ENCODE measurements at regions not wholly inside any gene's neighbourhood (a gene's known extent, or its start where the extent isn't known, plus 50 kb on each side); places are given as distances from the start of the nearest gene placed in this dataset.

DNA sequence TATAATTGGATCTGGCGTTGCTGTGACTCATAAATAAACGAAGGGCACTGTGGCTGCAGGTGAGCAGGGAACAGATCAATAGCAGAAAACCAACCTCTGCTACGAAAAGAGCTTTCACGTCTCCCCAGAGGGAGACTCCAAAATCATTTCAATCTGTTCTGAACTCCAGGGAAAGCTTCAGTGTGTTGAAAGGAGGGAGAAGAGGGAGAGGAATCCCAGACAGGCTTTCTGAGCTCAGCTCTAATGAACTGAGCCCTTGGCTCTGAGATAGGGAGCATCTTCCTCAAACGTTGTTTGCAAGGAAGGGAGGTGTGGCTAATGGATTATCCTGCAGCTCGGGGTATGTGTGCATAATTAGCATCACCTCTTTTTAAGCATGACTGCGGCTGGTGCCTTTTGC lies 288.0 kb upstream of the IRX4 start:
- DNase-seq (ENCODE audit: low read depth in 2 of 2), result no peak

DNA sequence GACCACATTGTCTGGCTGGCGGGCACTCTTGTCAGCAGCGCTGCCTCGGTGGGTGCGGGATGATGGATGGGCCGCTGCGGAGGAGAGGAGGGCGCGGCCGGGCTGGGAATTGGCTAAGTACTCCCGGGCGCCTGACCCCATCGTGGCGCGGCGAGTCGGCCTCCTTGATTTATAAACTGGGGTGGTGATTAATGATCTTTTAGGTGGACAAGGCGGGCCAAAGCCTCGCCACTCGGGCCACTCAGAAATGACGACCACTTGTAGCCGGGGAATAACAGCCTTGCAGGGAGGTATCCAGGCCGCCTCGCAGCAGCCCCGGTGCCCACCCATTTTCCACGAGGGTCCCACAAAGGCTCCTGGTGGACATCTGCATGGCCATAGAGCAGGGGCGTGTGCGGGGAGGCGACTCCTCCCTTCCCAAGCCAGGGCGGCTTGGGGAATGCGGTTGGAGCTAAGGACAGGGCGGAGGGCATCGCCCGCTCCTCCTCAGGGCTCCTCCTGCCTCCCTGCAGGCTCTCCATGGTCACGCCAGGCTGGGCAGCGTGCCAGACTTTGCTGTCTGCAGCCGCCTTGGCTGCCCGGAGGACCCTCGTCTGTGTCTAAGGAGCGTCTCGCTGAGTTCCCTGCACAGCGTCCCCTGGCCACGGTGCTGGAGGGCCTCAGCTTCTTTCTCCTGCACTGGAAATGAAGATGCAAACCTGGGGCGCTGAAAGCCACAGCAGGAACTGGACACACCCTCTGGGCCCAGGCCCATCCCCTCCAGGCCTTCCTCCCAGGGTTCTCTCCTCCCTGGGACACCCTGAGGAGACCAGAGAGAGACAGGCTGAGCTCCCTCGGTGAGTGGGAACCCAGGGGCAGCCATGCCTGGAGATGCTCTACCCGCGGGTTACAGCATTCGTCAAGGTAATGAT lies 287.4 kb upstream of the IRX4 start:
- DNase-seq (ENCODE audit: low read depth in 2 of 2), result no peak

- no peak for DNase-seq (ENCODE audit: low read depth in 2 of 2)
Observed at GRCh38 chr5:2169430-2169808, 286.7 kb upstream of the IRX4 start.

GRCh38 chr5:2168601-2169429 lies 286.1 kb upstream of the IRX4 start:
- no peak for DNase-seq (ENCODE audit: low read depth in 2 of 2)

DNA sequence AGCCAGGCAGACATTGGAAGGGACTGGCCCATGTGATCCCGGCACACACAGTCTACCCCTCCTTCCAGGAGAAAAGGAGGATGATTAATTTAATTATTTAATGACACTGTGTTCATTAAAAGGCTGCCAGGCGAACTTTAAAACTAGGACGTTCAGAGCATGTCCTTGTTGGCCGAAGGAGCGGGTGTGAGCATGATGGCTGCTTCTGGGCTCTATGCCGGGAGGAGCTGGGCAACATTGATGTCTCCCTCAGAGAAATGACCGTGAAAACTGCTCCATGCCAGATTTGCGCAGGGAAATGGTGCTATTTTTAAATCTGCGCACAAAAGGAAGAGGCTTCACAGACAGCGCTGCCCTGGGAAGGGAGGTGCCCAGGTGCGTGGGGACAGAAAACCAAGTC lies 284.9 kb upstream of the IRX4 start:
- DNase-seq (ENCODE audit: low read depth in 2 of 2), result no peak

- no peak for DNase-seq (ENCODE audit: low read depth in 2 of 2)
Observed at GRCh38 chr5:2166979-2167377, 284.3 kb upstream of the IRX4 start.

DNA sequence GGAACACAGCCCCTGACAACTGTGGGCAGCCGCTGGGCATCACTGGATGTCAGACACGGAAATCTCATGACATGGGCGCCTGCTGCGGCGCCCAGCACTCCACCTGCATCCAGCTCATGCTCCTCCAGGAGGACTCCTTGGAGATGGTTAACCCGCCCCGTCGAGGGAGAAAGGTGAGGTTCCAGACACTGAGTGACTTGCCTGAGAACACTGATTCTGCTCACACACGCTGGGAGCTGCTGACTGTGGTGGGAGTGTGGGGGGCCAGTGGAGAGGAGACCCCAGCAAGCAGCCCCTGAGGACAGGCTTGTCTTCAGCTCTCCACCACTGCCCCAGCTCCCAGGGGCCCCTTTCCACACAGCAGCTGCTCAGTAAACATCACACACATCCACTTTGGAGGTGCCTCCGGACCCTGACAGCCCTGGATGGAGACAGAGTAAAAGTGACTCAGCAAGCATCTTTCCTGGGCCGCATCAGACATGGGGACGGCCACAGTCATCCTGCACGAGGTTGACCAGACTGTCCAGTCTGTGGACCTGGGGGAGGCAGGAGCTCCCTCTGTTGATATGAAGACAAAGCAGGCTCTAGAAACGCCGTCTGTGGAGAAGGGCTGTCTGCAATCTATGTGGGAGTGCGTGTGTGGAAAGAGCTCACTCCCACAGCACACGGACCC lies 283.7 kb upstream of the IRX4 start:
- DNase-seq (ENCODE audit: low read depth in 2 of 2), result no peak

DNA sequence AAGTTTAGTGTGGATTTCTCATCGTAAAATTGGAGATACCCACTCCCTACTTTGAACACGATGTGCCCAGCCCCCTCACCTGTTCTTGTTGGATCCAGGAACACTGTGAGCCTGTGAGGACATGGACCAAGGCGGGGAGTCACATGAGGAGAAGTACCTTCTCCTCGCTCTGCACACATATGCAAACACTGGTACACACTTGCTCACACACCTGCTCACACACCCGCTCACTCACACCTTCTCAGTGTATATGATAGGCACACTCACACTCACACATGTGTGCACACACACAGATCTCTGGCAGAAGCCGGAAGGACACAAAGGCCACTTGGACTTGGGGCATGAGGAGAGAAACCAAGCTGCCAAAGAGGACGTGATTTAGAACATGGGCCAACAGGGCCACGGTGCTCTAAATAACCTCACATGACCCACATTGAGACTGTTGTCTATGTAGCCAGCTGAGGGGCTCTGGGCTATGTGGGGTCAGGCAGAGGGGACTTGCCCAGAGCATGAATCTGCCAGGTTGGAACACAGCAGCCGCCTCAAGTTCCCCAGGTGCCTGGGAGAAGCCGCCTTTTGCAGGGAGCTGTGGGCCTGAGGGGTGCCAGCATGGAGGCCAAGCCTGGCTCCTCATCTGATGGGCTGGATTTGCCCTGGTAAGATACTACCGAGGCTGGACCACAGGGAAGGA lies 283.0 kb upstream of the IRX4 start:
- no peak for DNase-seq (ENCODE audit: low read depth in 2 of 2)

DNA sequence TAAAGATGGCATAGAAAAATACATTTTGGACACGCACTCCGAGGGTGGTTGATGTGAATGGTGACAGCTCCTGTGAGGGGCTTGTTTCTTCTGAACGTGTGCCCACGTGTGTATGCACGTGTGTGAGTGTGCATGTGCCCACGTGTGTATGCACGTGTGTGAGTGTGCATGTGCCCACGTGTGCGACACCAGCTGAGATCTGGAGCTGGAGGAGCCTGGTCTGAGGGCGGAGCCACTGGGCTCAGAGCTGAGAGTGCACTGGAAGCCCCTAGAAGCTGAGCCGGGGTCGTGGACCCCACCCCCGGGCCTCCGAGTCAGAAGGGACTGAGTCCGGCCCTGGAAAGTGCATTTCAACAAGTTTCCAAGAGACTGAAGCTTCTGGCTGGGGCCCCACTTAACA lies 282.5 kb upstream of the IRX4 start:
- DNase-seq (ENCODE audit: low read depth in 2 of 2), result no peak

DNA sequence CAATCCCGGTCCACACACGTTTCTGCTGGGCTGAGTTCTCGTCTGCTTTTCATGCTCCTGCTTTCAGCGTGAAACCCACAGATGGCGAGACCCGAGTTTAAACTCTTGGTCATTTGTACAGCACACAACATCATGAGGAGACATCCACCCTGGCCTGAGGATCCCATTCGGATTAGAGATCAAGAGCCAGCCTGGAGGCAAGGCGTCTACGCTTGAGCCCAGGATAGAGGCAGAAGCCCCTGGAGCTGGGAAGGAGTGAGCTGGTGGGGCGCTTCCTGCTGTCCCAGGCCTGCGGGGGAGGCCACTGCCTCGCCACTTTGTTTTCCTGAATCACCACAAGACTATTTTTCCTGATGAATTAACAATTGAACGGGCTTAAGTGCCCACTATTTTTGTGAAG lies 281.9 kb upstream of the IRX4 start:
- DNase-seq (ENCODE audit: low read depth in 2 of 2), result no peak

- DNase-seq (ENCODE audit: low read depth in 2 of 2), result no peak
Observed at GRCh38 chr5:2163940-2164490, 281.3 kb upstream of the IRX4 start.

DNA sequence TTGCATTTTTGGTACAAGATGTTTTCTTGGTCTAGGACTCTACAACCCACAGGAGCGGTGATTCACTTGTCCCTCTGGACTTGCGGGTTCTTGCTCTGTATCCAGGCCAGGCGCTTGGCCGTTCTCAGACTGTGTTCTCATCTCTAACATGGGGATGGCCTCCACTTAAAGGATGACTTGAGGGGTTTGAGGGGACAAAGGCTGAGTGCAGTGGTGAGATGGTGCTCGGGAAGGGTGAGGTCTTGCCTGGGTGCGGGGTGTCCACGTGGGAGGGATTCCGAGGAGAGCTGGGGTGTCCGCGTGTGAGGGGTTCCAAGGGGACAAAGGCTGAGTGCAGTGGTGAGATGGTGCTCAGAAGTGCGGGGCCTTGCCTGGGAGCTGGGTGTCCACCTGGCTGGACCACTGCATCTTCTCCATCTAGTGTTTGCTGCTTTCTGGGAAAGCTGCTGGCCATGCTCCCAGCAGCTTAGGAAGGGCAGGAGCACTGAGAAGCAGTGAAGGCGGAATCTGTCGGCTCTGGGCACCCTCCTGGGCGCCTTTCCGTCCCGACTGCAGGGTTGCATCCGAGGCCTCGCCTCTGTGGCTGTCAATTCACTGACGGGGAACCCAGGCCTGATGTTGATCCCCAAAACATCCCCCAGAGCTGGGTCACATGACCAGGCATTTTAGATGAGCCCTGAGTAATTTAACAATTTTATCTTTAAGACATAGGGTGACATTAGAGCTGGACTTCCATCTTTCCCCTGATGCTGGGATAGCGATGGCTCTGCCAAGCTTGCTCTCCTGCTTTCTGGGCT lies 280.5 kb upstream of the IRX4 start:
- no peak for DNase-seq (ENCODE audit: low read depth in 2 of 2)

DNA sequence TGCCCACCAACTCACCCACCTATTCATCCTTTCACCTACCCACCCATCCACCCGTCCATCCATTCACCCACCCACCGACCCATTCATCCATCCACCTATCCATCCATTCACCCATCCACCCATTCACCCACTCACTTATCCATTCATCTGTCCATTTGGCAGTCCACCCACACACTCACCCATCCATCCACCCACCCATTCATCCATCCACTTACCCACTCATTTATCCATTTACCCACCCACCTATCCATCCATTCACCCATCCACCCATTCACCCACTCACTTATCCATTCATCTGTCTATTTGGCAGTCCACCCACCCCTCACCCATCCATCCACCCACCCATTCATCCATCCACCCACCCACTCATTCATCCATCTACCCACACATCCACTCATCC lies 278.1 kb upstream of the IRX4 start:
- DNase-seq (ENCODE audit: low read depth in 2 of 2), result no peak

GRCh38 chr5:2158767-2159166 lies 276.0 kb upstream of the IRX4 start:
- no peak for DNase-seq (ENCODE audit: low read depth in 2 of 2)

DNA sequence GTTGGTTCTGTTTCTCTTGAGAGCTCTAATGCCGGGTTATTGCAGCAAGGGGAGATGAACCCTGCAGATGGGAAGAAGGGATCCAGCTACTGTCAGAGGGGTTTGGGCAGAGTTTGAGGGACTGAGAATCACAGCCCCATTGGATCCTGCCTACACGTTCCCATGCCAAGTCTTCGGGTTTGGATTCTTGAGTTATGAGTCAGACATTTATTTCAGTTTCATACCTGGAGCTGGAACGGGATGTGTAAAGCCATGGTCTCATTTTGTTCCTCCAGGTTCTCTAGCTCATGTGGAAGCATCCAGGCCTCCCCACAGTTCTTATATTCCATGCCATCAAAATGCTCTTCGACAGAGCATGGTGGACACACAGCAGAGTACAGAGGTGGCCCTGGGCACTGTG lies 275.4 kb upstream of the IRX4 start:
- DNase-seq (ENCODE audit: low read depth in 2 of 2), result no peak

DNA sequence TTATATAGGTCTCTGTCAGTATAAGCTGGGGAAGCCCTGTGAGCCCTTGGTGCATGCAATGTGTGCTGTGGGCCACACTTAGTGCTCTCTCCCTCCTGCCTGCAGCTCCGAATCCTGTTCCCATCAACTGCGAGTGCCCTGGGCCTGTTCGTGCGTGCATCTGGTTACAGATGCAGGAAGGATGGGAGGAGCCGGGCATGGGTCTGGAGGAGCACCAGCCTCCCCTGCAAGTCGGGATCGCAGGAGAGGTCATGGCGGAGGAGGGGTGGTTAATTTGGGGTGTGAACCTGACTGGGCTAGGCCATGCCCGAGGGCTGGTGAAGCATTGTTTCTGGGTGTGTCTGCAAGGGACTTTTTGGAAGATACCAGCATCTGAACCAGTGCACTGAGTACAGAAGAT lies 274.6 kb upstream of the IRX4 start:
- no peak for DNase-seq (ENCODE audit: low read depth in 2 of 2)

GRCh38 chr5:2156358-2157059 lies 273.8 kb upstream of the IRX4 start:
- no peak for DNase-seq (ENCODE audit: low read depth in 2 of 2)

DNA sequence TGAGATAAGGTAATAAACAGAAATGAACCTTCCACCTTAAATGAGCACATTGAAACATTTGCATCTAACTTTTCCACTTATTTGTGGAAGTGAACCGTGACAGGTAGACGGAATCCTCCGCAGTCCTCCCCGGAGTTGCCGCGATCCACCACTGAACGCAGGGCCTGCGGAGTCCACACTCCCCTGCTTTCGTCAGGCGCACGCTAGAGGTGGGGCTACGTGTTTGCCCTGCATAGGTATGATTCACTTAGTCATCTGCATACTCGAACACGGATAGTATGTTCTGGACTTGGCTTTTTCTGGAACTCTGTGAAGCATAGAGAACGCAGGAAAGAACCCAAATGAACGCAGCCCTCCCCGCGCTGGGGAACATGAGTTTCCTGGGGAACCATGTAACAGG lies 272.8 kb upstream of the IRX4 start:
- no peak for DNase-seq (ENCODE audit: low read depth in 2 of 2)

DNA sequence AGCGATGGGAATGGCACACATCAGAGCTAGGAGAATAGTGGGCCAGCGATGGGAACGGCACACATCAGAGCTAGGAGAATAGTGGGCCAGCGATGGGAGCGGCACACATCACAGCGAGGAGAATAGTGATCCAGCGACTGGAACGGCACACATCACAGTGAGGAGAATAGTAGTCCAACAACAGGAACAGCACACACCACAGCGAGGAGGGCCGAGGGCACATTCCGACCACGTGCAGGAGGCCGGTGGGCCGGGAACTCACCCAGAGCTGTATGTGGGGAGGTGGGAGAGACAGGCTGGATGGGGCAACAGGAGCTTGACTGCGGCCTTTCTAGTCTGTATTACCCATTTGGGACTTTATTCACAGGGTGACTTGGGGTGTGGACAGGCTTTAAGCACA lies 271.1 kb upstream of the IRX4 start:
- DNase-seq (ENCODE audit: low read depth in 2 of 2), result no peak

- DNase-seq (ENCODE audit: low read depth in 2 of 2), result no peak
Observed at GRCh38 chr5:2153350-2153749, 270.6 kb upstream of the IRX4 start.
